ENCODE measurements at regions not wholly inside any gene's neighbourhood (a gene's known extent, or its start where the extent isn't known, plus 50 kb on each side); places are given as distances from the start of the nearest gene placed in this dataset.

DNA sequence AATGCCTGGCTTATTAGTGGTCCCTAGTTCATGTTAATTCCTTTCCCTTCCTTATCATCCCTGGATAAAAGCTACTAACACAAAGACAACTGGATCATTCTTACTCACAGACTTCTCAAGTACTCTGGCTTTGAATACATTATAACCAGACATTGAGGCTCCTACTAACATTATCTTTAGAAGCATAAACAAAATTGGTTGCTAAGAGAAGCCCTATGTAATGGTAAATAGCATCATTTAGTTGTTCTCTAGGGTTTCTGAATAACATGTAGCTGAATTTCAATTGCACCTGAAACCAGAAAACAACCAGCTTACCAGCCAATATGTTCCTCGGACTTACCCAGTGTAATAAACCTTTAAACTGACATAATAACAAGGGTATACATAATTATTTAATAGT is 114.1 kb upstream of the NCKAP5 start:
- DNase-seq (ENCODE audit: extremely low spot score), result no peak
- ChIA-PET CTCF (no interaction called here), POLR2A (no interaction called here)
- TF ChIP-seq CTCF (IDR thresholded peaks at IDR 0.05; ENCODE audit: control extremely low read depth, extremely low read depth, low read depth, missing control alignments), result no peak

DNA sequence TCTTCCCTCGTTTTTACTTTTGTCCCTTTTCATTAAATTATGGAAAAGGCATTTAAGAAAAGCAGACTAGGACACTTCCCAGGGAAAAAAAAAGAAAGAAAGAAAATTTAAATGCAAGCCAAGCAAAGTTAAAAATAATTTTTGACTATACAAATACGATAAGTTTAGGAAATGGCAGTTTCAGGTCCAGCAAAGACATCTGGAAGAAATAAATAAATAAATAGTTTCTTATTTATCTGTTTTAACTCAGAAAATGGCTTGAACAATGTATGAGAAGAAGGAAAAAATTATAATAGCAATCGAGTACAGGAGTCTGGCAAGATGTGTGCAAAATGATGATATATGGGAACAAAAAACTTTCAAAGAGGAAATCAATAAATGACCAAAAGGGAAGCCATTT is 114.6 kb upstream of the NCKAP5 start:
- no peak for TF ChIP-seq CTCF (IDR thresholded peaks at IDR 0.05; ENCODE audit: control extremely low read depth, extremely low read depth, low read depth, missing control alignments)
- ChIA-PET CTCF (no interaction called here), POLR2A (no interaction called here)
- no peak for DNase-seq (ENCODE audit: extremely low spot score)

GRCh38 chr2:133685636-133686215 is 117.5 kb upstream of the NCKAP5 start:
- no peak for DNase-seq (ENCODE audit: extremely low spot score)
- TF ChIP-seq CTCF (IDR thresholded peaks at IDR 0.05; ENCODE audit: control extremely low read depth, extremely low read depth, low read depth, missing control alignments), result no peak
- CTCF ChIA-PET, result interaction anchor here (1.8 kb wide), 1 partner anchor 20 kb away, joined by 4 read pairs; no protein-coding TSS in a partner anchor
- POLR2A ChIA-PET, result no interaction called here

GRCh38 chr2:133690780-133691179 is 122.5 kb upstream of the NCKAP5 start:
- ChIA-PET CTCF (interaction anchor here (0.9 to 1.3 kb wide), 3 partner anchors 12 to 15 kb away, joined by 3 to 5 read pairs (median 3); no protein-coding TSS in a partner anchor), POLR2A (no interaction called here)
- DNase-seq (ENCODE audit: extremely low spot score), result no peak
- no peak for TF ChIP-seq CTCF (IDR thresholded peaks at IDR 0.05; ENCODE audit: control extremely low read depth, extremely low read depth, low read depth, missing control alignments)

GRCh38 chr2:133691336-133691735 is 123.1 kb upstream of the NCKAP5 start:
- POLR2A ChIA-PET, result no interaction called here
- CTCF ChIA-PET, result interaction anchor here (0.9 to 1.3 kb wide), 3 partner anchors 12 to 14 kb away, joined by 3 to 5 read pairs (median 3); no protein-coding TSS in a partner anchor
- no peak for TF ChIP-seq CTCF (IDR thresholded peaks at IDR 0.05; ENCODE audit: control extremely low read depth, extremely low read depth, low read depth, missing control alignments)
- no peak for DNase-seq (ENCODE audit: extremely low spot score)

- no peak for DNase-seq (ENCODE audit: extremely low spot score)
- TF ChIP-seq CTCF (IDR thresholded peaks at IDR 0.05; ENCODE audit: control extremely low read depth, extremely low read depth, low read depth, missing control alignments), result no peak
- POLR2A ChIA-PET, result no interaction called here
- CTCF ChIA-PET, result interaction anchor here (0.6 to 1.3 kb wide), 2 partner anchors 14 to 19 kb away, joined by 3 to 4 read pairs; no protein-coding TSS in a partner anchor
Observed at GRCh38 chr2:133705287-133705686, 137.0 kb upstream of the NCKAP5 start.

Measured in GM10248 (cell line).